D721Med (cell line): ENCODE measurements at regions not wholly inside any gene's neighbourhood (a gene's known extent, or its start where the extent isn't known, plus 50 kb on each side); places are given as distances from the start of the nearest gene placed in this dataset.

Experiments used
- DNase-seq: peaks from one replicate; pipeline ENCODE4 v3.0.0; 2011; ENCODE audit warnings: low spot score; ENCODE audit not compliant: insufficient read length
- FAIRE-seq: peaks from 2 replicates; lab custom pipeline; 2011; peaks lifted over from hg19 to GRCh38; lab: Jason Lieb, UNC
- TF ChIP-seq, protein P1 (sequence below): IDR thresholded peaks from 2 replicates; pipeline ENCODE4 v1.5.1; 2012; ENCODE audit warnings: mild to moderate bottlenecking, control low read depth; ENCODE audit not compliant: insufficient read depth; ENCODE audit errors: missing control alignments

DNA sequence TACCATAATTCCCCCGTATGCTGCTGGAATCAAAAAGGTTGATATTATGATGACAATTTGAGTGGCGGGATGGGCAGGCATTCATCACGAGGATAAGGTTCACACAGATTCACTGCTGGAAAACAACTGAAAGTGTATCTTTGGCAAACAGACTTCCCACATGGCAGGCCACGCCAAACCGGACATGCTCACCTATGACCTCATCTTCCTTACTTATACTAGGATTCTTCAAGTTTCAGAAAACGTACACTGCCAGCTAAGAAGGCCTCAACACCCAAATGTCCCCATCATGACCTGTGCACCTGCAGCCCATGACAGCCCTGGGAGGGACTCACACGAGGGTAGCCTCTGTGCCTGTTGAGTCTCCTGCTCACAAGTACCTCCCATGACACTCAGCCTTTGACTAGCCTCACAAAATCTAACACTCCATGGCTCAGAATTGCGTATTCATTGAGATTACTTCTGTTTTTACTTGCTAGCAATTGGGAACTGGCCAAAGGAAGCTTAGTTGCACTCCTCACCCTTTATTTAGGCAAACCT is 259.0 kb upstream of the GHITM start:
- DNase-seq = no peak
- FAIRE-seq = no peak
- TF ChIP-seq, protein P1, sequence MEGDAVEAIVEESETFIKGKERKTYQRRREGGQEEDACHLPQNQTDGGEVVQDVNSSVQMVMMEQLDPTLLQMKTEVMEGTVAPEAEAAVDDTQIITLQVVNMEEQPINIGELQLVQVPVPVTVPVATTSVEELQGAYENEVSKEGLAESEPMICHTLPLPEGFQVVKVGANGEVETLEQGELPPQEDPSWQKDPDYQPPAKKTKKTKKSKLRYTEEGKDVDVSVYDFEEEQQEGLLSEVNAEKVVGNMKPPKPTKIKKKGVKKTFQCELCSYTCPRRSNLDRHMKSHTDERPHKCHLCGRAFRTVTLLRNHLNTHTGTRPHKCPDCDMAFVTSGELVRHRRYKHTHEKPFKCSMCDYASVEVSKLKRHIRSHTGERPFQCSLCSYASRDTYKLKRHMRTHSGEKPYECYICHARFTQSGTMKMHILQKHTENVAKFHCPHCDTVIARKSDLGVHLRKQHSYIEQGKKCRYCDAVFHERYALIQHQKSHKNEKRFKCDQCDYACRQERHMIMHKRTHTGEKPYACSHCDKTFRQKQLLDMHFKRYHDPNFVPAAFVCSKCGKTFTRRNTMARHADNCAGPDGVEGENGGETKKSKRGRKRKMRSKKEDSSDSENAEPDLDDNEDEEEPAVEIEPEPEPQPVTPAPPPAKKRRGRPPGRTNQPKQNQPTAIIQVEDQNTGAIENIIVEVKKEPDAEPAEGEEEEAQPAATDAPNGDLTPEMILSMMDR = no peak

DNA sequence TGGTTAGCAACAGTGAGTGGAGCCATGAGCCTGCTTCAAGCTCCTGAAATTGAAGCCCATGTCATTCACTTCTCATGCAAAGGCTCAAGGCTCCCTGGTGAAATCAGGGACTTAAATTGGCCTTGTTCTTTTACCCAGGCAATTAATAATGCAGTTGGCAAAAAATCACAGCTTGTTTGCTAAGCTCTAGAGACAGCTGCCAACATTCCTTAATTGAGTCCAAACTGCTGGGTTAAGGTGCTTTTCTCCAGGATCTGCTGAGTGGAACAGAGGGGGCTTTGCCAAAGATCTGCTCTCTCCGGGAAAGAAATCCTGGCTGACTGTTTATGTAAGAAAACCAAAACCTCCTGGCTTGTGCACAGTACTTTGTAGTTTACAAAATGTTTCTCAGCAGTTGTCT is 257.6 kb upstream of the GHITM start:
- TF ChIP-seq, protein P1 = no peak
- DNase-seq = no peak
- FAIRE-seq = no peak

DNA sequence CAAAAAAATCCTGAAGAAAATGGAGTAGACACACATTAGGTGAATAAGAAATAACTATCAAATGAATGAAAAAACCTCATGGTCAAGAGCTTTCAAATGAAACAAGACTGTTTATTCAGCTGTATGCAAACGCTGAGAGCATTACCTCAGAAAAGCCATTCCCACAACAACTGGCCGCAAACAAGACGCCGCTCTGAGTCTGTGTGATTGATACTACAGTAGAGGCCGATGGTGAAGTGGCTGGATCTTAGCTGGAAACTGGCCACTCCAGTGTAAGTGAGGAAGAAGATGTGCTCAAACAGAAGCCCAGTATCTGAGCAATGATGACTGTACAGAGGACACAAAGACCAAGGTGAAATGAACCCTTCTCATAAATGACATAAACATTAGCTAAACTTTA is 252.4 kb upstream of the GHITM start:
- TF ChIP-seq, protein P1 = no peak
- DNase-seq (no peak), FAIRE-seq (no peak)

DNA sequence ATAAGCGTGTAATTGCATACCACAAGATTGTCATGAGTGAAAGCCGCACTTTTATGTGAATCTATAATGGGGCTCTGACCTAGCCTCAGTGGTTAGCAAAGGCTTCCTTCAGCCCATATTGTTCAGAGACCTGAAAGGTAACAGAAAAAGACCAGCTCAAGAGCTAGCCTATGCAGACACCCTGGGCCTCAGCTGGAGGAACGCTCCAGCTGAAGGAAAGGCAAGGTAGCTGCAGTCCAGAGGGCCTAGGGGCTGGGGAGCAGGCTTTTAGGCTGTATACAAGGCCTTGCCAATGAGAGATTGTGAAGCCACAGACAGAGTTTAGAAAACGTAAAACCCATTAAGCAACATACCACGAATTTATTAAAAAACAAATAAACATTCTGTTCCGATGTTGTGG is 246.6 kb upstream of the GHITM start:
- DNase-seq = no peak
- TF ChIP-seq, protein P1 = no peak
- FAIRE-seq = no peak

DNA sequence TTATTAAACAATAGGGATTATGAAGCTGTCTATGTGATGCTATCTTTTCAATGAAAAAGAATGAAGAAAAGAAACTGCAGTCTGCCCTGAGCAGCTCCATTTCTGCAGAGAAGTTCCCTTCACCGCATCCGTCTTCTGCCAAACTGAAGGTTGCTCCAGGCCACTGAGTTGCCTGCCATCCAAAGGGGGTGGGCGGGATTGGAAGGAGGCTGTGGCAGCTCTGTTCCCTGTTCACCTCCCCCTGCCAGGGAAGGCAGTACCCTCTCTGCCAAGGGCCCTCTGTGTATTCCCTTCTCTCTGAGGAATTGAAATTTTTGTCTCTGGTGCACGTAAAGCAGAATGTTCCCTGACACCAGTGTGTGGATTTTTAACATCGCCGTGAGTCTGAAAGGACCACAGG is 243.1 kb upstream of the GHITM start:
- TF ChIP-seq, protein P1 = no peak
- no peak for DNase-seq
- no peak for FAIRE-seq

DNA sequence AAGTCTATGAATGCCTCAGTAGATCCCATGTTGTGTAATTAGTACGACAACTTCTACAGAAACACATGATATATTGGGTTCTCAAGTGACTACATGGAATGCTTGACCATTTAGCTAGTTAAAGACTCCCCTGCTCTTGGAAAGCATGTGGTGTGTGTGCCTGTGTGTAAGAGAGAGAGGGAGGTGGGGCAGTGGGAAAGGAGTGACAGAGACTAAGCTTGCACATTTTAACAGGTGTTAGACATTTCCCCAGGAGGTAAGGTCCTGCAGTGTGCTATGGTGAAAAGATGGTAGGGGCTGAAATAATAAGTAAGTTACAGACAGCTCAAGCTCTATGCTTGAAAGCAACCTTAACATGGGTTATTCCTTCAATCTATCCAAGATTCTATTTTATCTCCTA is 241.7 kb upstream of the GHITM start:
- DNase-seq (no peak), FAIRE-seq (no peak)
- TF ChIP-seq, protein P1 = no peak

DNA sequence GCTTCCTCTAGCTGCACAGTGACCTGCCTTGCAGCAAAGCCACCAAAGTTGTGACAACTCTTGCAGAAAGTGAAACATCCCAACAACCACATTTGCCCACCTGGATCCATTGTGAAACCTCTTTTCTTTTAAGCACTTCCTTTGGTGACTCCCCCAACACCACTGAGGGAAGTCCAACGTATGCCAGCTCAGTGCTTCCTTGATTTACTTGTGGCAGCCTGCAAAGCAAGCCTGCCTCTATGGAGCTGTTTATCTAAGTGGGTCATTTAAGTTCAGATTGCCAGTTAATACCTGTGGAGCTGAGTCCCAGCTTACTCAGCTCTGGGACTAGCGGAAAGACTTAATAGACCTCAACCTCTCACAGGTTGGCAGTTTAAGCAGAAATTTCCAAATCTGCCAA is 230.8 kb upstream of the GHITM start:
- TF ChIP-seq, protein P1 = no peak
- no peak for FAIRE-seq

More for the DNA sequence above, 230.8 kb upstream of the GHITM start:
- DNase-seq = no peak
